CD14-positive monocyte (primary cell): ENCODE measurements at regions not wholly inside any gene's neighbourhood (a gene's known extent, or its start where the extent isn't known, plus 50 kb on each side); places are given as distances from the start of the nearest gene placed in this dataset.

Experiments used
- DNase-seq, 3 donors: peaks; one replicate each; pipeline ENCODE4 v3.0.0-alpha.2; 2011 to 2022
- H2AFZ ChIP-seq: 2 replicates; pipeline ENCODE4 v1.6.0; 2012; ENCODE audit warnings: mild to moderate bottlenecking, low read depth, low read length, inconsistent platforms; ENCODE audit not compliant: insufficient read depth, poor library complexity, severe bottlenecking
- H3K27ac ChIP-seq, 2 donors: 1 replicate in 1 of 2; 2 replicates in 1 of 2; pipeline ENCODE4 v1.5.1; 2012 to 2013; ENCODE audit warnings: low read length in 2 of 2, control low read depth in 1 of 2, inconsistent platforms in 1 of 2, low read depth in 1 of 2, mild to moderate bottlenecking in 1 of 2
- H3K27me3 ChIP-seq, 2 donors: one replicate each; pipeline versions ENCODE4 v1.6.0 to v1.6.1; 2011 to 2013; ENCODE audit warnings: low read length in 2 of 2; ENCODE audit not compliant: control insufficient read depth in 2 of 2, insufficient read depth in 2 of 2
- H3K36me3 ChIP-seq, 2 donors: replicated peaks in 1 of 2; 1 replicate in 1 of 2; 2 replicates in 1 of 2; pipeline versions ENCODE4 v1.5.1 to v1.6.1; 2012 to 2013; ENCODE audit warnings: low read length in 2 of 2, control low read depth in 1 of 2, inconsistent platforms in 1 of 2, mild to moderate bottlenecking in 1 of 2; ENCODE audit not compliant: insufficient read depth in 2 of 2, control insufficient read depth in 1 of 2
- H3K4me1 ChIP-seq, 2 donors: 1 replicate in 1 of 2; 2 replicates in 1 of 2; pipeline versions ENCODE4 v1.5.1 to v1.6.1; 2012 to 2013; ENCODE audit warnings: low read length in 2 of 2, control low read depth in 1 of 2, inconsistent platforms in 1 of 2, mild to moderate bottlenecking in 1 of 2, moderate library complexity in 1 of 2; ENCODE audit not compliant: insufficient read depth in 2 of 2, control insufficient read depth in 1 of 2
- H3K4me2 ChIP-seq: replicated peaks from 2 replicates; pipeline ENCODE3; 2012; ENCODE audit warnings: low read length, moderate library complexity, mild to moderate bottlenecking; ENCODE audit not compliant: poor library complexity, severe bottlenecking; ENCODE audit errors: extremely low read depth
- H3K4me3 ChIP-seq, 3 experiments: fragments of 200-600 bp in 1 of 3; sonication (generic) in 1 of 3; replicated peaks in 1 of 3; 1 replicate in 2 of 3; 2 replicates in 1 of 3; pipeline ENCODE4 v1.5.1; 2011 to 2013; ENCODE audit warnings: low read length in 3 of 3, mild to moderate bottlenecking in 3 of 3, control low read depth in 2 of 3, low read depth in 2 of 3, inconsistent platforms in 1 of 3, moderate library complexity in 1 of 3
- H3K79me2 ChIP-seq: 2 replicates; pipeline ENCODE4 v1.6.0; 2012; ENCODE audit warnings: mild to moderate bottlenecking, control low read depth, inconsistent platforms, low read length, moderate library complexity; ENCODE audit not compliant: insufficient read depth
- H3K9ac ChIP-seq: 2 replicates; pipeline ENCODE4 v1.6.0; 2017; ENCODE audit warnings: low read length, mild to moderate bottlenecking; ENCODE audit not compliant: insufficient read depth, poor library complexity, severe bottlenecking
- H3K9me3 ChIP-seq, 2 donors: replicated peaks in 1 of 2; 1 replicate in 1 of 2; 2 replicates in 1 of 2; pipeline versions ENCODE4 v1.5.1 to v1.6.1; 2012 to 2013; ENCODE audit warnings: low read length in 2 of 2, control low read depth in 1 of 2; ENCODE audit not compliant: control insufficient read depth in 1 of 2, insufficient read depth in 1 of 2
- H4K20me1 ChIP-seq: 2 replicates; pipeline ENCODE4 v1.6.0; 2012; ENCODE audit warnings: mild to moderate bottlenecking, low read length, control low read depth, moderate library complexity; ENCODE audit not compliant: insufficient read depth
- H3K27ac Mint-ChIP-seq, 7 donors: one replicate each; pipeline ENCODE4 v1.8.0; 2020; ENCODE audit warnings: mild to moderate bottlenecking in 7 of 7, mixed read lengths in 7 of 7, moderate library complexity in 6 of 7, inconsistent platforms in 2 of 7
- H3K27me3 Mint-ChIP-seq, 3 donors: one replicate each; pipeline ENCODE4 v1.8.0; 2021 to 2022; ENCODE audit warnings: low read depth in 3 of 3, mild to moderate bottlenecking in 3 of 3, mixed read lengths in 3 of 3, moderate library complexity in 3 of 3, inconsistent platforms in 1 of 3
- H3K36me3 Mint-ChIP-seq, 2 donors: one replicate each; pipeline ENCODE4 v1.8.0; 2020; ENCODE audit warnings: mixed read lengths in 2 of 2, inconsistent platforms in 1 of 2, mild to moderate bottlenecking in 1 of 2
- H3K4me1 Mint-ChIP-seq: one replicate; pipeline ENCODE4 v1.8.0; 2020; ENCODE audit warnings: mild to moderate bottlenecking, mixed read lengths
- H3K4me3 Mint-ChIP-seq, 2 donors: one replicate each; pipeline ENCODE4 v1.8.0; 2020; ENCODE audit warnings: mild to moderate bottlenecking in 2 of 2, mixed read lengths in 2 of 2, moderate library complexity in 1 of 2
- H3K9me3 Mint-ChIP-seq, 7 donors: one replicate each; pipeline ENCODE4 v1.8.0; 2020 to 2022; ENCODE audit warnings: mixed read lengths in 7 of 7, mild to moderate bottlenecking in 6 of 7, moderate library complexity in 6 of 7, inconsistent platforms in 2 of 7
- WGBS: methylation state at CpG from one replicate; pipeline ENCODE4 v1.1.5; 2013; ENCODE audit warnings: missing lambda C conversion rate; ENCODE audit not compliant: insufficient coverage; 5-methylcytosine and 5-hydroxymethylcytosine counted together
- intact Hi-C, 2 donors: fragments of 100-400 bp; cut with micrococcal nuclease; formaldehyde crosslinking; loops; one replicate each; pipeline versions ENCODE4 v1.15.0 to v1.15.1; 2023
- TF ChIP-seq, protein P1 (sequence below): fragments of 200-600 bp; IDR thresholded peaks from one replicate; pipeline ENCODE4 v1.8.0; 2022; ENCODE audit warnings: antibody characterized with exemption, mild to moderate bottlenecking

- Histone ChIP-seq H3K4me2 (no peak overlapping the region), H3K36me3 (no peaks in the 10 kb centered on the region), H3K9me3 (no peaks in the 10 kb centered on the region), H3K27ac (no peak overlapping the region), H3K4me1 (no peaks in the 10 kb centered on the region), H3K9ac (no peak overlapping the region), H3K79me2 (no peaks in the 10 kb centered on the region), H4K20me1 (no peaks in the 10 kb centered on the region), H3K27me3 (no peaks in the 10 kb centered on the region), H3K4me3 (no peak overlapping the region), H2AFZ (no peak overlapping the region)
- WGBS = 100% methylated on average over 3 of the region's 7 CpGs
- no peaks in the 10 kb centered on the region for H3K36me3 Mint-ChIP-seq
- no peaks in the 10 kb centered on the region for H3K4me1 Mint-ChIP-seq
- no peak overlapping the region for H3K4me3 Mint-ChIP-seq
- H3K27me3 Mint-ChIP-seq = peaks cover 0 to 1% (median 0%) of the 10 kb centered on the region in 3 donors
- TF ChIP-seq, protein P1, sequence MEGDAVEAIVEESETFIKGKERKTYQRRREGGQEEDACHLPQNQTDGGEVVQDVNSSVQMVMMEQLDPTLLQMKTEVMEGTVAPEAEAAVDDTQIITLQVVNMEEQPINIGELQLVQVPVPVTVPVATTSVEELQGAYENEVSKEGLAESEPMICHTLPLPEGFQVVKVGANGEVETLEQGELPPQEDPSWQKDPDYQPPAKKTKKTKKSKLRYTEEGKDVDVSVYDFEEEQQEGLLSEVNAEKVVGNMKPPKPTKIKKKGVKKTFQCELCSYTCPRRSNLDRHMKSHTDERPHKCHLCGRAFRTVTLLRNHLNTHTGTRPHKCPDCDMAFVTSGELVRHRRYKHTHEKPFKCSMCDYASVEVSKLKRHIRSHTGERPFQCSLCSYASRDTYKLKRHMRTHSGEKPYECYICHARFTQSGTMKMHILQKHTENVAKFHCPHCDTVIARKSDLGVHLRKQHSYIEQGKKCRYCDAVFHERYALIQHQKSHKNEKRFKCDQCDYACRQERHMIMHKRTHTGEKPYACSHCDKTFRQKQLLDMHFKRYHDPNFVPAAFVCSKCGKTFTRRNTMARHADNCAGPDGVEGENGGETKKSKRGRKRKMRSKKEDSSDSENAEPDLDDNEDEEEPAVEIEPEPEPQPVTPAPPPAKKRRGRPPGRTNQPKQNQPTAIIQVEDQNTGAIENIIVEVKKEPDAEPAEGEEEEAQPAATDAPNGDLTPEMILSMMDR = no peak
- no peak for DNase-seq
- peaks cover 0 to 8% (median 3%) of the 10 kb centered on the region in 7 donors for H3K9me3 Mint-ChIP-seq
- no peak overlapping the region for H3K27ac Mint-ChIP-seq
- intact Hi-C loops = no loop called here
Observed at GRCh38 chr3:61340931-61341461, 89.7 kb upstream of the FHIT start.

DNA sequence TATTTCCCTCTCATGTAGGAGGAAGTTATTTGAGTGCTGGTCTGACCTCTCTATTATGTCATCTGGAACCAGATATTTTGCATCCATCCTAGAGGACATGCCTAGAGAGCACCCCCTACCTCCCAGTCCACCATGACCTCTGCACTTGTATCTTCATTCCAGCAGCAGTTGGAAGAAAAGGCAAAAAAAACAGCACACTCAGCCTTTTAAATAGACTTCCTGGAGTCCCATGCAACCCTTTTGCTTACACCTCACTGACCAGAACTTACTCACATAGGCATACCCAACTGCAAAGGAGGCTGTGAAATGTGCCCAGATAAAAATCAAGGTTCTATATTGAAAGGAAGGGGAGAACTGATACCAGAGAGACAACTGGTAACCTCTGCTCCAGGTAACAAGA is 92.3 kb upstream of the FHIT start:
- no peak overlapping the region for H3K4me2 ChIP-seq
- no peak overlapping the region for H3K4me3 ChIP-seq
- intact Hi-C loops = no loop called here
- H3K9me3 ChIP-seq = no peaks in the 10 kb centered on the region
- Mint-ChIP-seq H3K4me3 (no peak overlapping the region), H3K36me3 (no peaks in the 10 kb centered on the region), H3K9me3 (peaks cover 0 to 8% (median 1%) of the 10 kb centered on the region in 7 donors), H3K27me3 (peaks cover 0 to 1% (median 0%) of the 10 kb centered on the region in 3 donors), H3K27ac (no peak overlapping the region), H3K4me1 (no peaks in the 10 kb centered on the region)
- H3K9ac ChIP-seq = no peak overlapping the region
- H3K27ac ChIP-seq = no peak overlapping the region
- DNase-seq = no peak
- no peaks in the 10 kb centered on the region for H3K36me3 ChIP-seq
- no peaks in the 10 kb centered on the region for H3K27me3 ChIP-seq
- no peaks in the 10 kb centered on the region for H4K20me1 ChIP-seq
- no peaks in the 10 kb centered on the region for H3K79me2 ChIP-seq
- H3K4me1 ChIP-seq = no peaks in the 10 kb centered on the region
- TF ChIP-seq, protein P1 = no peak
- H2AFZ ChIP-seq = no peak overlapping the region
